ENCODE measurements at regions not wholly inside any gene's neighbourhood (a gene's known extent, or its start where the extent isn't known, plus 50 kb on each side); places are given as distances from the start of the nearest gene placed in this dataset.

DNA sequence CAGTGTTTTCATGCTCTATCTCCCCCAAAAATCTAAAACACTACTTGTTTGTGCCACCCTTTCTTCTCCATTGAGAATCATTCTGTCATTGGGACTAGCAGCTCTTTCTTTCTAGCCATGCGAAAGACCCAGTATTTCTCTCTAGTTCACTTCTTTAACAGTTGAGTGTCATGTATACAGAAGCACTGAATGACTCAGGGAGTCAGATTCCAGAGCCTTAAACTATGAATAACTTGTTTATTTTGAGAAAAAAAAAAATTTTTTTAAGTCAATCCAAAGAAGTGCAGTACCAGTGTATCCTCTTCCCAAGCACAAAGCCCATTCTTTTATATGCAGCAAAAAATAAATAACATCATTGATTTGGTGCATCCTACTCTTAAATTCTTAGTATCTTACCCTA, 415.4 kb upstream of the GRAMD2B start:
- no peak for TF ChIP-seq CTCF (IDR thresholded peaks at IDR 0.05 in 4 of 5, conservative IDR thresholded peaks at IDR 0.05 in 1 of 5)
- TF ChIP-seq POLR2A (IDR thresholded peaks at IDR 0.05) = no peak

Data from gastrocnemius medialis (tissue), 4 donors.